Tibial nerve (tissue), 4 donors: ENCODE measurements at regions not wholly inside any gene's neighbourhood (a gene's known extent, or its start where the extent isn't known, plus 50 kb on each side); places are given as distances from the start of the nearest gene placed in this dataset.

ENCODE experiments used
- DNase-seq, 2 donors: peaks; one replicate each; pipeline ENCODE4 v3.0.0-alpha.2; 2019; ENCODE audit warnings: low spot score in 2 of 2
- H3K27ac ChIP-seq, 4 donors: fragments of 200-600 bp; sonication (generic) in 3 of 4; one replicate each; pipeline ENCODE4 v1.5.1; 2017 to 2019; ENCODE audit warnings: mild to moderate bottlenecking in 1 of 4
- H3K27me3 ChIP-seq, 2 donors: fragments of 200-600 bp; sonication (generic) in 1 of 2; one replicate each; pipeline versions ENCODE4 v1.5.1 to v1.6.0; 2017 to 2019
- H3K36me3 ChIP-seq, 3 donors: fragments of 200-600 bp; sonication (generic); one replicate each; pipeline ENCODE4 v1.5.1; 2018 to 2019
- H3K4me1 ChIP-seq, 4 donors: fragments of 200-600 bp; sonication (generic) in 3 of 4; one replicate each; pipeline ENCODE4 v1.5.1; 2017 to 2019
- H3K4me3 ChIP-seq, 4 donors: fragments of 200-600 bp; sonication (generic) in 3 of 4; one replicate each; pipeline ENCODE4 v1.5.1; 2017 to 2019; ENCODE audit warnings: mild to moderate bottlenecking in 1 of 4, moderate library complexity in 1 of 4
- H3K9me3 ChIP-seq, 4 donors: fragments of 200-600 bp; sonication (generic) in 3 of 4; one replicate each; pipeline ENCODE4 v1.5.1; 2017 to 2019
- CTCF ChIP-seq, 5 experiments: fragments of 200-600 bp in 3 of 5; fragments of 450-650 bp in 2 of 5; sonication (generic) in 3 of 5; IDR thresholded peaks; one replicate each; pipeline ENCODE4 v1.5.1; 2016 to 2019; ENCODE audit warnings: antibody characterized with exemption in 5 of 5, mild to moderate bottlenecking in 3 of 5, moderate library complexity in 2 of 5
- EP300 ChIP-seq, 2 donors: sonication (generic); formaldehyde crosslinking; IDR thresholded peaks; one replicate each; pipeline ENCODE4 v1.6.1; 2017; ENCODE audit warnings: antibody characterized with exemption in 2 of 2, mild to moderate bottlenecking in 1 of 2
- POLR2A ChIP-seq, 2 donors: fragments of 450-650 bp; IDR thresholded peaks; one replicate each; pipeline ENCODE4 v1.6.1; 2017; ENCODE audit warnings: antibody characterized with exemption in 2 of 2, mild to moderate bottlenecking in 2 of 2, moderate library complexity in 2 of 2
- WGBS, 2 donors: methylation state at CpG; one replicate each; pipeline ENCODE4 v1.1.5; 2018; 5-methylcytosine and 5-hydroxymethylcytosine counted together

GRCh38 chr1:164922585-164922984, 363.6 kb downstream of the PBX1 start:
- TF ChIP-seq CTCF (IDR thresholded peaks at IDR 0.05), result no peak
- no peak for TF ChIP-seq POLR2A (IDR thresholded peaks at IDR 0.05)
- TF ChIP-seq EP300 (IDR thresholded peaks at IDR 0.05), result no peak

GRCh38 chr1:164921493-164921892, 362.5 kb downstream of the PBX1 start:
- no peaks in the 10 kb centered on the region for H3K4me1 ChIP-seq
- TF ChIP-seq CTCF (IDR thresholded peaks at IDR 0.05) (no peak), EP300 (IDR thresholded peaks at IDR 0.05) (no peak), POLR2A (IDR thresholded peaks at IDR 0.05) (no peak)
- no peaks in the 10 kb centered on the region for H3K9me3 ChIP-seq
- no peak for DNase-seq
- no peaks in the 10 kb centered on the region for H3K36me3 ChIP-seq
- WGBS, 2 donors, result 68 to 86% methylated on average over 5 of the region's 5 CpGs
- no peak overlapping the region for H3K4me3 ChIP-seq
- no peak overlapping the region for H3K27ac ChIP-seq
- no peaks in the 10 kb centered on the region for H3K27me3 ChIP-seq

More at GRCh38 chr1:164922585-164922984, 363.6 kb downstream of the PBX1 start:
- Histone ChIP-seq H3K4me1 (no peaks in the 10 kb centered on the region), H3K27me3 (no peaks in the 10 kb centered on the region), H3K9me3 (no peaks in the 10 kb centered on the region), H3K36me3 (no peaks in the 10 kb centered on the region), H3K4me3 (no peak overlapping the region), H3K27ac (no peak overlapping the region)
- DNase-seq, result no peak

- Histone ChIP-seq H3K27me3 (no peaks in the 10 kb centered on the region), H3K4me1 (no peaks in the 10 kb centered on the region), H3K36me3 (no peaks in the 10 kb centered on the region), H3K9me3 (no peaks in the 10 kb centered on the region), H3K27ac (no peak overlapping the region), H3K4me3 (no peak overlapping the region)
- TF ChIP-seq CTCF (IDR thresholded peaks at IDR 0.05) (no peak), POLR2A (IDR thresholded peaks at IDR 0.05) (no peak), EP300 (IDR thresholded peaks at IDR 0.05) (no peak)
- no peak for DNase-seq
- WGBS, 2 donors, result 62 to 69% methylated on average over 2 of the region's 2 CpGs
Observed at GRCh38 chr1:164918140-164918539, 359.2 kb downstream of the PBX1 start.

- Histone ChIP-seq H3K27me3 (no peaks in the 10 kb centered on the region), H3K4me3 (no peak overlapping the region), H3K27ac (no peak overlapping the region), H3K36me3 (no peaks in the 10 kb centered on the region), H3K9me3 (no peaks in the 10 kb centered on the region), H3K4me1 (no peaks in the 10 kb centered on the region)
- DNase-seq, result no peak
- no peak for TF ChIP-seq EP300 (IDR thresholded peaks at IDR 0.05)
- TF ChIP-seq CTCF (IDR thresholded peaks at IDR 0.05), result peak in 1 of 5 experiments; percentile 11
- TF ChIP-seq POLR2A (IDR thresholded peaks at IDR 0.05), result no peak
- WGBS, 2 donors, result 6 to 17% methylated on average over 1 of the region's 1 CpG
Observed at GRCh38 chr1:164914208-164914607, 355.2 kb downstream of the PBX1 start.

- no peak overlapping the region for H3K4me3 ChIP-seq
- TF ChIP-seq EP300 (IDR thresholded peaks at IDR 0.05), result no peak
- TF ChIP-seq POLR2A (IDR thresholded peaks at IDR 0.05), result no peak
- no peak for TF ChIP-seq CTCF (IDR thresholded peaks at IDR 0.05)
- H3K27me3 ChIP-seq, result no peaks in the 10 kb centered on the region
- WGBS, 2 donors, result 90% methylated on average over 8 of the region's 8 CpGs
- no peak for DNase-seq
- H3K27ac ChIP-seq, result no peak overlapping the region
- no peaks in the 10 kb centered on the region for H3K4me1 ChIP-seq
- no peaks in the 10 kb centered on the region for H3K36me3 ChIP-seq
- no peaks in the 10 kb centered on the region for H3K9me3 ChIP-seq
Observed at GRCh38 chr1:164912290-164912689, 353.3 kb downstream of the PBX1 start.
